Prostate gland (tissue), 2 donors: ENCODE measurements at regions not wholly inside any gene's neighbourhood (a gene's known extent, or its start where the extent isn't known, plus 50 kb on each side); places are given as distances from the start of the nearest gene placed in this dataset.

Source experiments
- POLR2A ChIP-seq: fragments of 450-650 bp; IDR thresholded peaks from one replicate; pipeline ENCODE4 v1.6.1; 2016; ENCODE audit warnings: antibody characterized with exemption, mild to moderate bottlenecking
- TF ChIP-seq, protein P1 (sequence below), 4 experiments: fragments of 200-600 bp in 2 of 4; fragments of 450-650 bp in 2 of 4; sonication (generic) in 2 of 4; IDR thresholded peaks; 1 replicate in 3 of 4; 2 replicates in 1 of 4; pipeline ENCODE4 v1.5.1; 2016 to 2019; ENCODE audit warnings: antibody characterized with exemption in 4 of 4, mild to moderate bottlenecking in 2 of 4, moderate library complexity in 2 of 4

DNA sequence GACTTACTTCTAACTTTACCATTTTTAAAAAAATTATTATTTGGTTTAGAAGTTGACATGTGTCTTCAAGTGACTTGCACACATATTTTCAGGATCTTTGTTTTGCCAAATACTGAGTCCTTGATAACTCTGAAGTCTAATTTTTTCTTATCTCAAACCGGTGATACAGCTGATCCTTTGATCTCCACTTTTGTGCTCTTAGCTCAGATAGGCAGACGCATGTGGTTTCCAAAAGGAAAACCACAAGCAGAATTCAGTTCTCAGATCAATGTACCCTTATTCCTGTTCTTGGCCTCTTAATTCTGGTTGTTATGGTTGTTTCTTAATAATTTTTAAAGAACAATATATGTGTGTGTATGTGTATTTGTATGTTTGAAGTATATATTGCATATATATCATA is 238.3 kb upstream of the EDIL3 start:
- TF ChIP-seq, protein P1, sequence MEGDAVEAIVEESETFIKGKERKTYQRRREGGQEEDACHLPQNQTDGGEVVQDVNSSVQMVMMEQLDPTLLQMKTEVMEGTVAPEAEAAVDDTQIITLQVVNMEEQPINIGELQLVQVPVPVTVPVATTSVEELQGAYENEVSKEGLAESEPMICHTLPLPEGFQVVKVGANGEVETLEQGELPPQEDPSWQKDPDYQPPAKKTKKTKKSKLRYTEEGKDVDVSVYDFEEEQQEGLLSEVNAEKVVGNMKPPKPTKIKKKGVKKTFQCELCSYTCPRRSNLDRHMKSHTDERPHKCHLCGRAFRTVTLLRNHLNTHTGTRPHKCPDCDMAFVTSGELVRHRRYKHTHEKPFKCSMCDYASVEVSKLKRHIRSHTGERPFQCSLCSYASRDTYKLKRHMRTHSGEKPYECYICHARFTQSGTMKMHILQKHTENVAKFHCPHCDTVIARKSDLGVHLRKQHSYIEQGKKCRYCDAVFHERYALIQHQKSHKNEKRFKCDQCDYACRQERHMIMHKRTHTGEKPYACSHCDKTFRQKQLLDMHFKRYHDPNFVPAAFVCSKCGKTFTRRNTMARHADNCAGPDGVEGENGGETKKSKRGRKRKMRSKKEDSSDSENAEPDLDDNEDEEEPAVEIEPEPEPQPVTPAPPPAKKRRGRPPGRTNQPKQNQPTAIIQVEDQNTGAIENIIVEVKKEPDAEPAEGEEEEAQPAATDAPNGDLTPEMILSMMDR (IDR thresholded peaks at IDR 0.05): no peak
- no peak for TF ChIP-seq POLR2A
